Left lung (tissue), 4 donors: ENCODE measurements at regions not wholly inside any gene's neighbourhood (a gene's known extent, or its start where the extent isn't known, plus 50 kb on each side); places are given as distances from the start of the nearest gene placed in this dataset.
"Not testable (repeated sequence)": the region's sequence is repeated elsewhere in the genome, so short reads cannot be mapped to it uniquely, and the experiment has no call there.

Source experiments
- ATAC-seq: fragments of 200-7000 bp; cut with Tn5 transposase; one replicate; pipeline ENCODE4 v1.9.1; 2020; ENCODE audit warnings: moderate library complexity
- DNase-seq, 4 donors: peaks; one replicate each; pipeline ENCODE4 v3.0.0-alpha.2; 2013 to 2020
- H3K27ac ChIP-seq, 2 donors: fragments of 200-600 bp; sonication (generic) in 1 of 2; one replicate each; pipeline versions ENCODE4 v1.5.0 to v1.8.0; 2020 to 2021
- H3K27me3 ChIP-seq, 2 donors: fragments of 200-600 bp; sonication (generic) in 1 of 2; one replicate each; pipeline versions ENCODE4 v1.5.0 to v1.8.0; 2020 to 2021
- H3K36me3 ChIP-seq, 2 donors: fragments of 200-600 bp; sonication (generic) in 1 of 2; one replicate each; pipeline versions ENCODE4 v1.5.0 to v1.8.0; 2020 to 2021
- H3K4me1 ChIP-seq, 2 donors: fragments of 200-600 bp; one replicate each; pipeline ENCODE4 v1.8.0; 2021
- H3K4me3 ChIP-seq, 2 donors: fragments of 200-600 bp; sonication (generic) in 1 of 2; one replicate each; pipeline versions ENCODE4 v1.5.0 to v1.8.0; 2020 to 2021; ENCODE audit warnings: mild to moderate bottlenecking in 1 of 2
- H3K9me3 ChIP-seq, 2 donors: fragments of 200-600 bp; sonication (generic) in 1 of 2; one replicate each; pipeline versions ENCODE4 v1.5.0 to v1.8.0; 2020 to 2021
- CTCF ChIP-seq, 2 donors: fragments of 200-600 bp; sonication (generic) in 1 of 2; IDR thresholded peaks; one replicate each; pipeline versions ENCODE4 v1.5.0 to v1.8.0; 2021; ENCODE audit warnings: antibody characterized with exemption in 2 of 2
- intact Hi-C, 2 donors: fragments of 100-400 bp; cut with DNase I; formaldehyde crosslinking; loops; one replicate each; pipeline versions ENCODE4 v1.11.2 to v1.14.2; 2022
- donor health status: DM: no; HTN: yes; CAD: no.
- donor health status: DM: no; HTN: no; CAD: no.

DNA sequence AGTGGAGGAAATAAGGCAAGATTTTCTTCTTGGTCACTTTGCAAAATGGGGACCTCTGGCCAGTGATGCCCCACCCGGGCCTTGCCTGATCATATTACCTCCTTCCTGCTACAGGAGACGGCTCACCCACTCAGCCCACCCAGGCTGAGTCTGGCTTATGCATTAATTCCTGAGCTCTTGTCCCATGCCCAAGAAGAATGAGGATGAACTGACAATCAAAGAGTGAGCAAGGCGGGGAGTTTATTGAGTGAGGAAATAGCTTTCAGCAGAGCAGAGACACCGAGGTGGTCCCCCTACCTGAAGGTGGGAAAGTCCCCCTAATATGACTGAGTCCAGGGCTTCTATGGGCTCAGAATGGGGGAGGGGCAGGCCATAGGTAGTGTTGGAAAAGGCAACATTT lies 107.5 kb downstream of the EOMES start:
- Histone ChIP-seq H3K36me3 (no peaks in the 10 kb centered on the region), H3K4me1 (no peaks in the 10 kb centered on the region), H3K27ac (no peak overlapping the region), H3K4me3 (no peak overlapping the region), H3K27me3 (no peaks in the 10 kb centered on the region), H3K9me3 (peaks cover 6 to 21% of the 10 kb centered on the region in 2 donors)
- DNase-seq (no peak), ATAC-seq (no peak)
- intact Hi-C loops, result no loop called here
- no peak for TF ChIP-seq CTCF (IDR thresholded peaks at IDR 0.05)

DNA sequence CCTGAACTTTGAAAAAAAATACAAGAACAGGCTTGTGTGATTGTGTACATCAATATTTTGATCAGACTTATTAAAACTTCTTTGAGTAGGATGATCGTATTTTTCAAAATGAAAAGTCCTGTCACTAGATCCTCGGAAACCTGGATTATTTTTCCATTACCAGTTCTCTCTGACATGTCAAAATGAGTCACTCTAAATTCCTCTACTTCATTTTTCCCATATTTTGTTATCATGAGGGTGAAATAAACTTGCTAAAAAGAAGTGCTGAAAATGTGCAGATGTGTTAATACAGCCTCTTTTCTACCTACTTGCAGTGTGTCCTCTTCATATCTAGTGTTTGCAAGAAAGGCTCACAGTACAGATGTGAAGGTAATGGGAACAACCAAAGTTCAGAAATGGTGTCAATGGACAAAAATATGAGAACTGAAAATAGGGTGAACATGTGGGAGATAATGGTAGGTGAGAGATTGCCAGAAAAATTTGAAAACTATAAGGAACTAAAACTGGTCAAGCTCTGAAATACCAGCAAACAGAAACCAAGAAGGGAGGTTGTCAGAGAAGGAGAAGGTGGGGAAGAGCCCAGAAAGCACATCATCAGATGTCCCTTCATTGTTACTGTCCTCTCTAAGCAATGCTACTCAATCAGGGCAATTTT lies 108.2 kb downstream of the EOMES start:
- Histone ChIP-seq H3K36me3 (no peaks in the 10 kb centered on the region), H3K9me3 (peaks cover 6 to 21% of the 10 kb centered on the region in 2 donors), H3K27me3 (no peaks in the 10 kb centered on the region), H3K4me1 (no peaks in the 10 kb centered on the region), H3K4me3 (no peak overlapping the region), H3K27ac (no peak overlapping the region)
- intact Hi-C loops, result no loop called here
- ATAC-seq, result no peak
- no peak for DNase-seq
- no peak for TF ChIP-seq CTCF (IDR thresholded peaks at IDR 0.05)

DNA sequence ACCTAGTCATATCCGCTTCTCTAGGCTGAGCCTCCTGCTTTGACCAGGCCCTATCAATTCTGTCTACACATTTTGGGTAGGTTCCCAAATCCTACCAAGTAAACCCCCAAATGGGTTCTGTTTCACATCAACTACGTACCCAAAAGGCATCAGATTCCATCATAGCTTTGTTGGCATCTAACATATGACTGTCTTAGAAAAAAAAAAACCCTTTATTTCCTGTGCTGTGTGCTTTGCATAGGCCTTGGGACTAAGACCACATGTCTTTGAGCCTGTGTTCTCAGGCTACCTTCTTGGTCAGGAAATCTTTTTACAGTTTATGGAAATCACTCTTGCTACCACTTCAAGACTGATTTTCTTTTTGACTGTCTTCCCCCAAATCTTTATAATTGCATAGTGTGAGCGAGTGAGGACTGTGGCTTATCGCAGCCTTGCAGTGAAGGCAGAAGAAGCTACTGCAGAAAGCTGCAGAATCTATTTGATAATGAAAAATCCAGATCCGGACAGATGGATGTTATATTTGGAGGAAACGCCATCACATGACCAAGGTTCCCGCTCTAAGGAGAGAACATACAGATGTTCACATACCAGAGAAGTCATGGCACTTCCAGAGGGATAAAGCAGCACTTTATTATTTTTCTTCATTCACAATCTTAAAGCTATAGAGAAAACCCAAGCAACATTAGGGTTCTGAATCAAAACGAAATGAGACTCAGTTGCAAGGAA lies 111.2 kb downstream of the EOMES start:
- Histone ChIP-seq H3K27ac (no peak overlapping the region), H3K4me1 (no peaks in the 10 kb centered on the region), H3K9me3 (peaks cover 6 to 21% of the 10 kb centered on the region in 2 donors), H3K27me3 (no peaks in the 10 kb centered on the region), H3K36me3 (no peaks in the 10 kb centered on the region), H3K4me3 (no peak overlapping the region)
- DNase-seq (no peak), ATAC-seq (no peak)
- intact Hi-C loops, result no loop called here
- TF ChIP-seq CTCF (IDR thresholded peaks at IDR 0.05), result no peak

DNA sequence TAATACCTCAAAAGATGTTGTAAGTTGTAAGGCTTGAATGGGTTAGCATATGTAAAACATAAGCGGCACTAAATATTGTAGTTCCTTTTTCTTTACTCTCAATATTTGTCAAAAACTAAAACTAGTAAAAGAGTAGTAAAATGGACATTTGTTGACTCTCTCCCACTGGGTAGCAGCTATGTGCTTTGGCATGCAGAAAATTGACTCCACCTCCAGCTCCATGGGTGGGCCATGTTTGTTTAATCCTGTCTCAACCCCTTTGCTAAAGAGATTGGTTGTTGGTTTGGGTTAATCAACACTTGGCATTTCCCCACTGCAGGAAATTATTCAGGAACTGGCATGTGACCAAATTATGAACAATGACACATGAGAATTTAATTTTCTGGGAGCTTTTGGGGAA lies 114.8 kb downstream of the EOMES start:
- DNase-seq, result no peak
- TF ChIP-seq CTCF (IDR thresholded peaks at IDR 0.05), result no peak
- ATAC-seq, result no peak
- Histone ChIP-seq H3K9me3 (no peaks in the 10 kb centered on the region), H3K27me3 (no peaks in the 10 kb centered on the region), H3K27ac (no peak overlapping the region), H3K4me1 (no peaks in the 10 kb centered on the region), H3K36me3 (no peaks in the 10 kb centered on the region), H3K4me3 (no peak overlapping the region)
- intact Hi-C loops, result no loop called here

- no peak overlapping the region for H3K4me3 ChIP-seq
- H3K9me3 ChIP-seq, result peaks cover 0 to 3% of the 10 kb centered on the region in 2 donors
- no peak for TF ChIP-seq CTCF (IDR thresholded peaks at IDR 0.05)
- H3K36me3 ChIP-seq, result no peaks in the 10 kb centered on the region
- no peaks in the 10 kb centered on the region for H3K4me1 ChIP-seq
- no peak overlapping the region for H3K27ac ChIP-seq
- H3K27me3 ChIP-seq, result no peaks in the 10 kb centered on the region
- intact Hi-C loops, result no loop called here
- DNase-seq (no peak), ATAC-seq (no peak)
Observed at GRCh38 chr3:27606537-27606936, 115.6 kb downstream of the EOMES start.

GRCh38 chr3:27601311-27601710 lies 117.1 kb upstream of the SLC4A7 start:
- H3K4me3 ChIP-seq, H3K27ac ChIP-seq, H3K27me3 ChIP-seq, H3K36me3 ChIP-seq, H3K9me3 ChIP-seq, DNase-seq, ATAC-seq, intact Hi-C loops: not testable (repeated sequence)
- peaks cover 2 to 11% of the 10 kb centered on the region in 2 donors for H3K4me1 ChIP-seq

DNA sequence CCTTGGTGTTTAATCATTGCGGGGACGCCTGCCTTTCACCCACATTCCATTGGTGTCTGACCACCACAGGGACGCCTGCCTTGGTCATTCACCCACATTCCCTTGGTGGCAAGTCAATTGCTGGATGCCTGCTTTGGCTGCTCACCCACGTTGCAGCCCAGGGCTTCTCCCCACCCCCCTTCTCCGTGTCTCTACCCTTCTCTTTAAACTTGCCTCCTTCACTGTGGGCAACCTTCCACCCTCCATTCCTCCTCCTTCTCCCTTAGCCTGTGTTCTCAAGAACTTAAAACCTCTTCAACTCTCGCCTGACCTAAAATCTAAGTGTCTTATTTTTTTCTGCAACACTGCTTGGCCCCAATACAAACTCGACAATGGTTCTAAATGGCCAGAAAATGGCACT lies 115.6 kb upstream of the SLC4A7 start:
- H3K36me3 ChIP-seq, DNase-seq, H3K27ac ChIP-seq, ATAC-seq, H3K9me3 ChIP-seq, H3K4me3 ChIP-seq, H3K27me3 ChIP-seq, intact Hi-C loops: not testable (repeated sequence)
- peaks cover 2 to 16% of the 10 kb centered on the region in 2 donors for H3K4me1 ChIP-seq
